AG04449 (cell line): ENCODE measurements at regions not wholly inside any gene's neighbourhood (a gene's known extent, or its start where the extent isn't known, plus 50 kb on each side); places are given as distances from the start of the nearest gene placed in this dataset.

Experiments used
- CTCF ChIA-PET: fragments of 350-600 bp; formaldehyde crosslinking; extraction: SDS; loops from one replicate; lab custom pipeline; 2021; ENCODE audit warnings: antibody characterized with exemption; lab: Yijun Ruan, JAX
- POLR2A ChIA-PET: fragments of 400-600, 350-600 bp; formaldehyde crosslinking; extraction: SDS; loops from one replicate; lab custom pipeline; 2020; ENCODE audit warnings: antibody characterized with exemption, inconsistent platforms; lab: Yijun Ruan, JAX
- DNase-seq: peaks from one replicate; pipeline ENCODE4 v3.0.0-alpha.2; 2010; ENCODE audit warnings: low read depth, low spot score
- H3K4me3 ChIP-seq: 2 replicates; pipeline ENCODE4 v1.5.1; 2011; ENCODE audit warnings: low read depth, mild to moderate bottlenecking, control low read depth, low read length
- CTCF ChIP-seq: IDR thresholded peaks from one replicate; pipeline ENCODE4 v1.5.1; 2011; ENCODE audit warnings: mild to moderate bottlenecking, moderate library complexity, low read length, control low read depth, inconsistent platforms; ENCODE audit not compliant: insufficient read depth; ENCODE audit errors: missing control alignments

- H3K4me3 ChIP-seq, result no peak overlapping the region
- DNase-seq, result no peak
- ChIA-PET CTCF (interaction anchor here (1.0 to 1.6 kb wide), 4 partner anchors 10 to 289 kb away, joined by 3 to 8 read pairs (median 5); no protein-coding TSS in a partner anchor), POLR2A (no interaction called here)
- no peak for TF ChIP-seq CTCF
Measured at GRCh38 chr21:33121715-33122475, 52.0 kb downstream of the OLIG1 start.

- CTCF ChIA-PET, result interaction anchor here (1.1 to 6.8 kb wide), 3 partner anchors 128 to 289 kb away, joined by 3 to 111 read pairs (median 7); no protein-coding TSS in a partner anchor
- DNase-seq, result no peak
- TF ChIP-seq CTCF, result no peak
- no peak overlapping the region for H3K4me3 ChIP-seq
- POLR2A ChIA-PET, result no interaction called here
Measured at GRCh38 chr21:33122507-33122906, 52.6 kb downstream of the OLIG1 start.

GRCh38 chr21:33123374-33124123 lies 53.6 kb downstream of the OLIG1 start:
- DNase-seq, result no peak
- H3K4me3 ChIP-seq, result no peak overlapping the region
- TF ChIP-seq CTCF, result no peak
- ChIA-PET CTCF (interaction anchor here (1.6 to 6.8 kb wide), 3 partner anchors 129 to 290 kb away, joined by 7 to 111 read pairs (median 9); no protein-coding TSS in a partner anchor), POLR2A (no interaction called here)

GRCh38 chr21:33124889-33125288 lies 54.9 kb downstream of the OLIG1 start:
- CTCF ChIA-PET, result interaction anchor here (0.7 to 6.8 kb wide), 4 partner anchors 131 to 294 kb away, joined by 3 to 111 read pairs (median 6); no protein-coding TSS in a partner anchor
- DNase-seq, result no peak
- TF ChIP-seq CTCF, result no peak
- POLR2A ChIA-PET, result no interaction called here
- no peak overlapping the region for H3K4me3 ChIP-seq

- ChIA-PET POLR2A (no interaction called here), CTCF (interaction anchor here (0.6 to 6.8 kb wide), 6 partner anchors 14 to 186 kb away, joined by 3 to 111 read pairs (median 10); no protein-coding TSS in a partner anchor)
- no peak for TF ChIP-seq CTCF
- DNase-seq, result no peak
- no peak overlapping the region for H3K4me3 ChIP-seq
Measured at GRCh38 chr21:33125680-33126375, 55.9 kb downstream of the OLIG1 start.
